CD8-positive, alpha-beta memory T cell (primary cell): ENCODE measurements at regions not wholly inside any gene's neighbourhood (a gene's known extent, or its start where the extent isn't known, plus 50 kb on each side); places are given as distances from the start of the nearest gene placed in this dataset.

Source experiments
- CTCF ChIA-PET: fragments of 350-600 bp; sonication (Branson Sonifier 250); formaldehyde crosslinking; loops from one replicate; lab custom pipeline; 2021; ENCODE audit warnings: antibody characterized with exemption; lab: Charles Lee
- POLR2A ChIA-PET: fragments of 350-600 bp; sonication (Branson Sonifier 250); formaldehyde crosslinking; loops from one replicate; lab custom pipeline; 2021; ENCODE audit warnings: antibody characterized with exemption; lab: Charles Lee
- DNase-seq, 5 donors: peaks; one replicate each; pipeline versions ENCODE4 v3.0.0 to v3.0.0-alpha.2; 2020 to 2022; ENCODE audit warnings: mixed read lengths in 1 of 5
- H3K27ac ChIP-seq: one replicate; pipeline ENCODE4 v1.7.0; 2013; ENCODE audit warnings: low read depth, mild to moderate bottlenecking, low read length, moderate library complexity
- H3K27me3 ChIP-seq: 2 replicates; pipeline ENCODE4 v1.7.0; 2013; ENCODE audit warnings: low read length, mild to moderate bottlenecking; ENCODE audit not compliant: insufficient read depth, poor library complexity, severe bottlenecking
- H3K36me3 ChIP-seq: 2 replicates; pipeline ENCODE4 v1.7.0; 2013; ENCODE audit warnings: mild to moderate bottlenecking, low read length, moderate library complexity; ENCODE audit not compliant: insufficient read depth
- H3K4me1 ChIP-seq: 2 replicates; pipeline ENCODE4 v1.7.0; 2013; ENCODE audit warnings: mild to moderate bottlenecking, low read length, moderate library complexity; ENCODE audit not compliant: insufficient read depth
- H3K4me3 ChIP-seq: 2 replicates; pipeline ENCODE4 v1.7.0; 2013; ENCODE audit warnings: mild to moderate bottlenecking, low read length
- H3K9me3 ChIP-seq: 2 replicates; pipeline ENCODE4 v1.7.0; 2013; ENCODE audit warnings: mild to moderate bottlenecking, low read length
- H3K27ac Mint-ChIP-seq, 8 donors: one replicate each; pipeline ENCODE4 v1.8.0; 2020 to 2021; ENCODE audit warnings: mixed read lengths in 8 of 8, mild to moderate bottlenecking in 6 of 8, inconsistent platforms in 3 of 8, moderate library complexity in 3 of 8
- H3K27me3 Mint-ChIP-seq, 2 donors: one replicate each; pipeline ENCODE4 v1.8.0; 2020 to 2021; ENCODE audit warnings: mixed read lengths in 2 of 2, mild to moderate bottlenecking in 1 of 2, moderate library complexity in 1 of 2
- H3K36me3 Mint-ChIP-seq, 3 donors: one replicate each; pipeline ENCODE4 v1.8.0; 2020 to 2021; ENCODE audit warnings: mixed read lengths in 3 of 3, inconsistent platforms in 1 of 3, mild to moderate bottlenecking in 1 of 3
- H3K4me1 Mint-ChIP-seq, 3 donors: one replicate each; pipeline ENCODE4 v1.8.0; 2020 to 2021; ENCODE audit warnings: mixed read lengths in 3 of 3, inconsistent platforms in 1 of 3, mild to moderate bottlenecking in 1 of 3
- H3K4me3 Mint-ChIP-seq, 7 donors: one replicate each; pipeline ENCODE4 v1.8.0; 2020 to 2021; ENCODE audit warnings: mixed read lengths in 7 of 7, mild to moderate bottlenecking in 6 of 7, moderate library complexity in 4 of 7, inconsistent platforms in 2 of 7
- H3K9me3 Mint-ChIP-seq, 5 donors: one replicate each; pipeline ENCODE4 v1.8.0; 2020 to 2022; ENCODE audit warnings: mixed read lengths in 5 of 5, mild to moderate bottlenecking in 3 of 5, moderate library complexity in 2 of 5, inconsistent platforms in 1 of 5

DNA sequence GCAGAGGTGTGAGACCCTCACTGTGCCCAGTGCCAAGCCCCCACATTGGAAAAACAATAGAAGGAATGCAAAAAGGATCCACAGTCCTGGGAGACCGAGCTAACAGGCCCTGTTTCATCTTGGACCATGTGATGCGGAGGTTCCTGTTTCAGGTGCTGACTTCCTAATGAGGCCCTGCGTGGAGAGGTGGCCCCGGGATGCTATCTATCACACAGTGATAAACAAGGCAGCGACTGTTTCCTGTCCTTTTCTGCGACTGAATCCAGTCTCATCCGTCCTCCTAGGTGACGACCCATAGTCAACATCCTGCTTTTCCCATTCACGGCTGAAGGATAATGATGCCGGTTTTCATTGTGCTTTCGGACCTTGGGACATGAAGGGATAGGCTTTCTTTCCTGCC, 56.4 kb upstream of the BOD1 start:
- Histone ChIP-seq H3K4me3 (no peak overlapping the region), H3K27me3 (no peaks in the 10 kb centered on the region), H3K9me3 (no peaks in the 10 kb centered on the region), H3K27ac (no peak overlapping the region), H3K4me1 (no peaks in the 10 kb centered on the region), H3K36me3 (no peaks in the 10 kb centered on the region)
- no peaks in the 10 kb centered on the region for H3K4me1 Mint-ChIP-seq
- no peak overlapping the region for H3K4me3 Mint-ChIP-seq
- ChIA-PET CTCF (no interaction called here), POLR2A (no interaction called here)
- DNase-seq = no peak
- H3K27me3 Mint-ChIP-seq = peaks cover 5 to 13% of the 10 kb centered on the region in 2 donors
- H3K36me3 Mint-ChIP-seq = peaks cover 0 to 4% (median 0%) of the 10 kb centered on the region in 3 donors
- H3K27ac Mint-ChIP-seq = no peak overlapping the region
- peaks cover 4 to 18% (median 9%) of the 10 kb centered on the region in 5 donors for H3K9me3 Mint-ChIP-seq

GRCh38 chr5:173673295-173674101, 57.0 kb upstream of the BOD1 start:
- Histone ChIP-seq H3K27me3 (no peaks in the 10 kb centered on the region), H3K36me3 (no peaks in the 10 kb centered on the region), H3K9me3 (no peaks in the 10 kb centered on the region), H3K27ac (no peak overlapping the region), H3K4me3 (no peak overlapping the region), H3K4me1 (no peaks in the 10 kb centered on the region)
- Mint-ChIP-seq H3K4me1 (no peaks in the 10 kb centered on the region), H3K27me3 (peaks cover 5 to 13% of the 10 kb centered on the region in 2 donors), H3K36me3 (peaks cover 0 to 4% (median 0%) of the 10 kb centered on the region in 3 donors), H3K27ac (no peak overlapping the region), H3K9me3 (peaks cover 4 to 17% (median 9%) of the 10 kb centered on the region in 5 donors), H3K4me3 (no peak overlapping the region)
- ChIA-PET POLR2A (no interaction called here), CTCF (no interaction called here)
- DNase-seq = no peak

GRCh38 chr5:173675287-173675996, 59.0 kb upstream of the BOD1 start:
- no peaks in the 10 kb centered on the region for H3K36me3 ChIP-seq
- POLR2A ChIA-PET = no interaction called here
- H3K27ac ChIP-seq = no peak overlapping the region
- no peaks in the 10 kb centered on the region for H3K36me3 Mint-ChIP-seq
- no peaks in the 10 kb centered on the region for H3K4me1 ChIP-seq
- no peaks in the 10 kb centered on the region for H3K9me3 ChIP-seq
- DNase-seq = no peak
- H3K9me3 Mint-ChIP-seq = peaks cover 0 to 16% (median 12%) of the 10 kb centered on the region in 5 donors
- no peaks in the 10 kb centered on the region for H3K4me1 Mint-ChIP-seq
- CTCF ChIA-PET = no interaction called here
- H3K27ac Mint-ChIP-seq = no peak overlapping the region
- H3K4me3 Mint-ChIP-seq = no peak overlapping the region
- no peaks in the 10 kb centered on the region for H3K27me3 ChIP-seq
- H3K27me3 Mint-ChIP-seq = peaks cover 5 to 18% of the 10 kb centered on the region in 2 donors
- H3K4me3 ChIP-seq = no peak overlapping the region

DNA sequence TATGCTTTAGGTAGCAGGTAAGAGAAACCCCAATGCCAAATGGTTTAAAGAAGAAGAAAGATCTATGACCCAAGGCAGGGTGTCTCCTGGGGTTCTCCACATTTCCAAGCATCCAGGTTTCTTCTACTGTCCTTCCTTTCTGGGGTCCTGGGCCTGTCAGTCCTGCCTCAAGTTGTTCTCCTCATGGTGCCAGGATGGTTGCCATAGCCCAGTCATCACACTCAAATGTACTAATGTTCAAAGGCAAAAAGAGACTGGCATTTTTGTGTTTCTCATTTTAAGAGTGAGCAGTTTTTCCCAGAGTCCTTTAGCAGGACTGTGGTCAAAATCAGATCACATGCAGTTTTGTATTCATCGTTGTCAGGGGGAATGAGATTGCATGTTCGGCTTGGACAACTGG, 59.9 kb upstream of the BOD1 start:
- H3K36me3 ChIP-seq = no peaks in the 10 kb centered on the region
- no peaks in the 10 kb centered on the region for H3K27me3 ChIP-seq
- no peaks in the 10 kb centered on the region for H3K9me3 ChIP-seq
- no peak overlapping the region for H3K27ac ChIP-seq
- DNase-seq = no peak
- H3K9me3 Mint-ChIP-seq = peaks cover 0 to 16% (median 12%) of the 10 kb centered on the region in 5 donors
- ChIA-PET CTCF (no interaction called here), POLR2A (no interaction called here)
- H3K36me3 Mint-ChIP-seq = no peaks in the 10 kb centered on the region
- H3K27me3 Mint-ChIP-seq = peaks cover 4 to 16% of the 10 kb centered on the region in 2 donors
- no peaks in the 10 kb centered on the region for H3K4me1 Mint-ChIP-seq
- H3K4me3 ChIP-seq = no peak overlapping the region
- H3K27ac Mint-ChIP-seq = no peak overlapping the region
- H3K4me1 ChIP-seq = no peaks in the 10 kb centered on the region
- no peak overlapping the region for H3K4me3 Mint-ChIP-seq

GRCh38 chr5:173677125-173677672, 60.7 kb upstream of the BOD1 start:
- H3K4me1 ChIP-seq = no peaks in the 10 kb centered on the region
- Mint-ChIP-seq H3K9me3 (peaks cover 0 to 16% (median 12%) of the 10 kb centered on the region in 5 donors), H3K27me3 (peaks cover 1 to 16% of the 10 kb centered on the region in 2 donors), H3K4me3 (no peak overlapping the region), H3K4me1 (no peaks in the 10 kb centered on the region), H3K27ac (no peak overlapping the region), H3K36me3 (no peaks in the 10 kb centered on the region)
- CTCF ChIA-PET = no interaction called here
- no peak overlapping the region for H3K4me3 ChIP-seq
- no peak for DNase-seq
- POLR2A ChIA-PET = no interaction called here
- no peaks in the 10 kb centered on the region for H3K9me3 ChIP-seq
- no peaks in the 10 kb centered on the region for H3K36me3 ChIP-seq
- no peak overlapping the region for H3K27ac ChIP-seq
- H3K27me3 ChIP-seq = no peaks in the 10 kb centered on the region

GRCh38 chr5:173679909-173680630, 63.6 kb upstream of the BOD1 start:
- no peaks in the 10 kb centered on the region for H3K27me3 ChIP-seq
- no peak overlapping the region for H3K27ac Mint-ChIP-seq
- H3K4me3 Mint-ChIP-seq = no peak overlapping the region
- CTCF ChIA-PET = no interaction called here
- H3K9me3 ChIP-seq = no peaks in the 10 kb centered on the region
- no peaks in the 10 kb centered on the region for H3K4me1 Mint-ChIP-seq
- peaks cover 0 to 10% (median 8%) of the 10 kb centered on the region in 5 donors for H3K9me3 Mint-ChIP-seq
- POLR2A ChIA-PET = no interaction called here
- H3K27me3 Mint-ChIP-seq = peaks cover 1 to 11% of the 10 kb centered on the region in 2 donors
- H3K27ac ChIP-seq = no peak overlapping the region
- H3K36me3 ChIP-seq = no peaks in the 10 kb centered on the region
- no peaks in the 10 kb centered on the region for H3K4me1 ChIP-seq
- no peak overlapping the region for H3K4me3 ChIP-seq
- DNase-seq = no peak
- no peaks in the 10 kb centered on the region for H3K36me3 Mint-ChIP-seq

DNA sequence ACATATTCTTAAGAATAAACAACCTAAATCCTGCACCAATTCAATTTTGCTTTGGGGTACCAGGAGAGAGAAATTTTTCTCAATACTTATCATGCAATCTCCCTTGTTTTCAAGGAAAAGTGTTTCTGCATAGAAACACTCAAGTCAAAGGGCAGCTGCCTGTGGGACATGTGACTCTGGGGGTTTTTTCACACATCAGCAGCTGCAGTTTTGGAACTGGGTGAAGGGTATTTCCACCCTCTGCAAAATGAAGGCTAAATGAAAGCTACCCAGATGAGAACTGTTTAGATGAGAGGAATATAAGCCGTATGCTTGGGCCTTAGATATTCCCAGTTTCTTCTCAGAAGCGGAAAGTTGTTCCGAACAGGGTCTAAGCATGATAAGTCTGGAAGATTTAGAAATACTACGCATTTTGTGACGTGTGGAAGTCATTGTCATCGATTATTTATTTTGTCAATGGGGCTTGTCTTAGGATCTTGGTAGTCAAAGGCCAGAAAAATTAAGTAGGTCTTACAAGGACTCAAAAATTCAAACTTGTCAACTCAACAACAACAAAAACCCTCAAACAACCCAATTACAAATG, 64.3 kb upstream of the BOD1 start:
- no peaks in the 10 kb centered on the region for H3K4me1 Mint-ChIP-seq

More for the DNA sequence above, 64.3 kb upstream of the BOD1 start:
- H3K4me3 ChIP-seq = no peak overlapping the region
- POLR2A ChIA-PET = no interaction called here
- Mint-ChIP-seq H3K27me3 (peaks cover 1 to 10% of the 10 kb centered on the region in 2 donors), H3K9me3 (peaks cover 0 to 8% (median 6%) of the 10 kb centered on the region in 5 donors), H3K4me3 (no peak overlapping the region), H3K27ac (no peak overlapping the region), H3K36me3 (no peaks in the 10 kb centered on the region)
- no peaks in the 10 kb centered on the region for H3K27me3 ChIP-seq
- no peak overlapping the region for H3K27ac ChIP-seq
- CTCF ChIA-PET = no interaction called here
- H3K9me3 ChIP-seq = no peaks in the 10 kb centered on the region
- no peak for DNase-seq
- H3K36me3 ChIP-seq = no peaks in the 10 kb centered on the region
- H3K4me1 ChIP-seq = no peaks in the 10 kb centered on the region
